IMR-90 (cell line): ENCODE measurements at regions not wholly inside any gene's neighbourhood (a gene's known extent, or its start where the extent isn't known, plus 50 kb on each side); places are given as distances from the start of the nearest gene placed in this dataset.

Experiments
- ATAC-seq: fragments of 200-7000 bp; cut with Tn5 transposase; 2 replicates; pipeline ENCODE4 v1.9.1; 2020; ENCODE audit warnings: low read depth, mild to moderate bottlenecking, moderate library complexity
- BruUV-seq: library from RNA; stranded (reverse); fragments of 400-500 nt; replicated peaks from 2 replicates; lab custom pipeline; 2021; lab: Mats Ljungman, UMichigan
- CTCF ChIA-PET: fragments of 300-600 bp; formaldehyde crosslinking; extraction: SDS; loops from one replicate; lab custom pipeline; 2021; ENCODE audit warnings: antibody characterized with exemption; lab: Yijun Ruan, JAX
- POLR2A ChIA-PET: fragments of 300-600 bp; sonication (Branson Sonifier 250); formaldehyde crosslinking; loops from one replicate; lab custom pipeline; 2022; ENCODE audit warnings: antibody characterized with exemption; ENCODE audit not compliant: unreplicated experiment; lab: Charles Lee
- DNase-seq: peaks from one replicate; pipeline ENCODE4 v3.0.0; 2013
- H2AFZ ChIP-seq: replicated peaks from 2 replicates; pipeline ENCODE3; 2013; ENCODE audit warnings: low read length, mild to moderate bottlenecking; ENCODE audit not compliant: poor library complexity
- H2AK5ac ChIP-seq: 2 replicates; pipeline ENCODE4 v1.6.1; 2013; ENCODE audit warnings: low read depth, low read length, inconsistent platforms
- H2AK9ac ChIP-seq: replicated peaks from 2 replicates; pipeline ENCODE3; 2013; ENCODE audit warnings: mild to moderate bottlenecking, low read depth, low read length, moderate library complexity; ENCODE audit not compliant: poor library complexity
- H2BK120ac ChIP-seq: 2 replicates; pipeline ENCODE4 v1.6.1; 2013; ENCODE audit warnings: low read depth, low read length, inconsistent platforms
- H2BK15ac ChIP-seq: 3 replicates; pipeline ENCODE4 v1.6.1; 2013; ENCODE audit warnings: low read depth, low read length, inconsistent platforms
- H2BK20ac ChIP-seq: 2 replicates; pipeline ENCODE4 v1.6.1; 2013; ENCODE audit warnings: low read depth, mild to moderate bottlenecking, inconsistent platforms, low read length, moderate library complexity
- H2BK5ac ChIP-seq: 2 replicates; pipeline ENCODE4 v1.6.1; 2013; ENCODE audit warnings: mild to moderate bottlenecking, low read depth, low read length, inconsistent platforms; ENCODE audit not compliant: poor library complexity, severe bottlenecking
- H3K14ac ChIP-seq: replicated peaks from 2 replicates; pipeline ENCODE4 v1.6.1; 2013; ENCODE audit warnings: low read depth, low read length, inconsistent platforms
- H3K18ac ChIP-seq: 2 replicates; pipeline ENCODE4 v1.6.1; 2013; ENCODE audit warnings: low read depth, low read length, control low read depth
- H3K23ac ChIP-seq: 2 replicates; pipeline ENCODE4 v1.6.1; 2013; ENCODE audit warnings: low read depth, low read length, inconsistent platforms
- H3K27ac ChIP-seq: 2 replicates; pipeline ENCODE4 v1.5.1; 2013; ENCODE audit warnings: mild to moderate bottlenecking, control low read depth, low read length; ENCODE audit not compliant: insufficient read depth
- H3K27me3 ChIP-seq: 2 replicates; pipeline ENCODE4 v1.6.1; 2013; ENCODE audit warnings: low read length; ENCODE audit not compliant: control insufficient read depth, insufficient read depth
- H3K36me3 ChIP-seq: 2 replicates; pipeline ENCODE4 v1.6.1; 2013; ENCODE audit warnings: low read length, mixed read lengths; ENCODE audit not compliant: control insufficient read depth, insufficient read depth
- H3K4ac ChIP-seq: 2 replicates; pipeline ENCODE4 v1.6.1; 2013; ENCODE audit warnings: low read depth, low read length, inconsistent platforms
- H3K4me1 ChIP-seq: 2 replicates; pipeline ENCODE4 v1.6.1; 2013; ENCODE audit warnings: low read length, mixed read lengths; ENCODE audit not compliant: control insufficient read depth, insufficient read depth
- H3K4me2 ChIP-seq: 2 replicates; pipeline ENCODE4 v1.6.1; 2013; ENCODE audit warnings: low read depth, mild to moderate bottlenecking, control low read depth, low read length, moderate library complexity
- H3K4me3 ChIP-seq: 2 replicates; pipeline ENCODE4 v1.5.1; 2013; ENCODE audit warnings: low read depth, mild to moderate bottlenecking, control low read depth, low read length, moderate library complexity; ENCODE audit not compliant: insufficient read depth
- H3K56ac ChIP-seq: 2 replicates; pipeline ENCODE4 v1.6.1; 2013; ENCODE audit warnings: low read length, inconsistent platforms; ENCODE audit not compliant: insufficient read depth; ENCODE audit errors: extremely low read depth
- H3K79me1 ChIP-seq, 2 experiments: 2 replicates each; pipeline ENCODE4 v1.6.1; 2013; ENCODE audit warnings: low read length in 2 of 2, inconsistent platforms in 1 of 2, low read depth in 1 of 2
- H3K9ac ChIP-seq: 2 replicates; pipeline ENCODE4 v1.6.1; 2013; ENCODE audit warnings: low read depth, low read length, control low read depth
- H3K9me1 ChIP-seq: 2 replicates; pipeline ENCODE4 v1.6.1; 2013; ENCODE audit warnings: low read length, inconsistent platforms; ENCODE audit not compliant: insufficient read depth
- H3K9me3 ChIP-seq: 2 replicates; pipeline ENCODE4 v1.6.1; 2013; ENCODE audit warnings: low read length; ENCODE audit not compliant: control insufficient read depth, insufficient read depth
- H4K20me1 ChIP-seq: 2 replicates; pipeline ENCODE4 v1.6.1; 2013; ENCODE audit warnings: low read length, inconsistent platforms; ENCODE audit not compliant: insufficient read depth
- H4K5ac ChIP-seq: 2 replicates; pipeline ENCODE4 v1.6.1; 2013; ENCODE audit warnings: mild to moderate bottlenecking, low read depth, low read length, control low read depth
- H4K8ac ChIP-seq, 2 experiments: 2 replicates each; pipeline ENCODE4 v1.6.1; 2013; ENCODE audit warnings: low read depth in 2 of 2, low read length in 2 of 2, control low read depth in 1 of 2, inconsistent platforms in 1 of 2
- H4K91ac ChIP-seq: 2 replicates; pipeline ENCODE4 v1.6.1; 2013; ENCODE audit warnings: low read depth, low read length, inconsistent platforms; ENCODE audit not compliant: insufficient read depth
- BHLHE40 ChIP-seq: fragments of 150-350 bp; IDR thresholded peaks from 2 replicates; pipeline ENCODE4 v1.6.1; 2016; ENCODE audit warnings: mild to moderate bottlenecking, low read depth, low read length
- CEBPB ChIP-seq: IDR thresholded peaks from 2 replicates; pipeline ENCODE4 v1.6.1; 2012; ENCODE audit warnings: low read depth, low read length, improper control_type of control experiment
- CHD1 ChIP-seq: IDR thresholded peaks from 2 replicates; pipeline ENCODE4 v1.6.1; 2012; ENCODE audit warnings: low read depth, low read length, improper control_type of control experiment
- ELK1 ChIP-seq: fragments of 150-350 bp; IDR thresholded peaks from 2 replicates; pipeline ENCODE4 v1.6.1; 2016; ENCODE audit warnings: low read depth, mild to moderate bottlenecking, low read length, moderate library complexity, borderline replicate concordance
- FOS ChIP-seq: fragments of 150-350 bp; IDR thresholded peaks from 2 replicates; pipeline ENCODE4 v1.6.1; 2016; ENCODE audit warnings: low read depth, low read length
- MAFK ChIP-seq: IDR thresholded peaks from 2 replicates; pipeline ENCODE4 v1.6.1; 2012; ENCODE audit warnings: low read depth, low read length, improper control_type of control experiment
- MAZ ChIP-seq: IDR thresholded peaks from 2 replicates; pipeline ENCODE4 v1.6.1; 2012; ENCODE audit warnings: low read depth, mild to moderate bottlenecking, low read length, improper control_type of control experiment, moderate library complexity, borderline replicate concordance
- MXI1 ChIP-seq: IDR thresholded peaks from 2 replicates; pipeline ENCODE4 v1.6.1; 2012; ENCODE audit warnings: low read depth, mild to moderate bottlenecking, low read length, moderate library complexity, borderline replicate concordance
- NFE2L2 ChIP-seq: fragments of 150-350 bp; IDR thresholded peaks from 2 replicates; pipeline ENCODE4 v1.6.1; 2016; ENCODE audit warnings: low read depth, mild to moderate bottlenecking, low read length
- POLR2A ChIP-seq: IDR thresholded peaks from 2 replicates; pipeline ENCODE4 v1.6.1; 2012; ENCODE audit warnings: mild to moderate bottlenecking, low read depth, low read length
- RAD21 ChIP-seq: IDR thresholded peaks from 2 replicates; pipeline ENCODE4 v1.6.1; 2012; ENCODE audit warnings: low read length, improper control_type of control experiment
- RCOR1 ChIP-seq: IDR thresholded peaks from 2 replicates; pipeline ENCODE4 v1.6.1; 2012; ENCODE audit warnings: mild to moderate bottlenecking, low read length, improper control_type of control experiment; ENCODE audit not compliant: insufficient replicate concordance
- RFX5 ChIP-seq: IDR thresholded peaks from 2 replicates; pipeline ENCODE4 v1.8.0; 2012; ENCODE audit warnings: low read depth, mild to moderate bottlenecking, low read length, moderate library complexity
- SMC3 ChIP-seq: fragments of 150-350 bp; IDR thresholded peaks from 2 replicates; pipeline ENCODE4 v1.6.1; 2016; ENCODE audit warnings: low read depth, mild to moderate bottlenecking, antibody characterized with exemption, low read length, moderate library complexity
- WGBS, 2 experiments: methylation state at CpG; one replicate each; pipeline versions ENCODE4 v1.1.5 to v1.1.7; 2013; ENCODE audit warnings: missing lambda C conversion rate in 2 of 2; ENCODE audit not compliant: insufficient read length in 1 of 2; ENCODE audit errors: extremely low coverage in 2 of 2; 5-methylcytosine and 5-hydroxymethylcytosine counted together
- dilution Hi-C: fragments of 300-500 bp; cut with HindIII; formaldehyde crosslinking; loops from one replicate; pipeline ENCODE4 v1.14.3; 2018; ENCODE audit warnings: low sequenced_read_pairs; ENCODE audit not compliant: unreplicated experiment
- in situ Hi-C: fragments of 300-500 bp; cut with MboI; formaldehyde crosslinking; loops from 3 replicates; pipeline ENCODE4 v1.14.3; 2019; ENCODE audit warnings: low sequenced_read_pairs, inconsistent platforms, mixed read lengths
- intact Hi-C: fragments of 100-400 bp; cut with micrococcal nuclease; formaldehyde crosslinking; loops from 2 replicates; pipeline ENCODE4 v1.10.0; 2022
- TF ChIP-seq, protein P1 (sequence below): conservative IDR thresholded peaks from 2 replicates; pipeline ENCODE4 v1.5.1; 2012; ENCODE audit warnings: mild to moderate bottlenecking, low read depth, low read length, improper control_type of control experiment
- TF ChIP-seq, protein P2 (sequence below): fragments of 150-350 bp; IDR thresholded peaks from 2 replicates; pipeline ENCODE4 v1.6.1; 2017; ENCODE audit warnings: mild to moderate bottlenecking, antibody characterized with exemption, low read length, low read depth

- Histone ChIP-seq H3K27ac (no peak overlapping the region), H3K79me1 (no peaks in the 10 kb centered on the region), H2AK9ac (no peak overlapping the region), H3K27me3 (no peaks in the 10 kb centered on the region), H3K18ac (no peak overlapping the region), H3K4me2 (no peak overlapping the region), H2BK5ac (no peak overlapping the region), H2AFZ (no peak overlapping the region), H4K5ac (no peak overlapping the region), H2BK120ac (no peak overlapping the region), H2BK20ac (no peak overlapping the region), H3K4me3 (no peak overlapping the region), H4K8ac (no peak overlapping the region), H3K14ac (no peak overlapping the region), H3K4me1 (no peaks in the 10 kb centered on the region), H3K56ac (no peak overlapping the region), H4K91ac (no peak overlapping the region), H3K36me3 (no peaks in the 10 kb centered on the region), H3K4ac (no peak overlapping the region), H4K20me1 (no peaks in the 10 kb centered on the region), H2BK15ac (no peak overlapping the region), H2AK5ac (no peak overlapping the region), H3K9me3 (no peaks in the 10 kb centered on the region), H3K23ac (no peak overlapping the region), H3K9me1 (no peaks in the 10 kb centered on the region), H3K9ac (no peak overlapping the region)
- ChIA-PET POLR2A (no interaction called here), CTCF (no interaction called here)
- no CpG with 5 or more reads among the region's 3 CpGs for WGBS, 2 experiments
- no TSS peak for BruUV-seq
- intact Hi-C loops = no loop called here
- dilution Hi-C loops = no loop called here
- no peak for ATAC-seq
- in situ Hi-C loops = no loop called here
- no peak for DNase-seq
- no peak for TF ChIP-seq BHLHE40
- no peak for TF ChIP-seq CEBPB
- TF ChIP-seq FOS = no peak
- no peak for TF ChIP-seq SMC3
- no peak for TF ChIP-seq RCOR1
- no peak for TF ChIP-seq MAFK
- TF ChIP-seq RAD21 = no peak
- TF ChIP-seq, protein P1, sequence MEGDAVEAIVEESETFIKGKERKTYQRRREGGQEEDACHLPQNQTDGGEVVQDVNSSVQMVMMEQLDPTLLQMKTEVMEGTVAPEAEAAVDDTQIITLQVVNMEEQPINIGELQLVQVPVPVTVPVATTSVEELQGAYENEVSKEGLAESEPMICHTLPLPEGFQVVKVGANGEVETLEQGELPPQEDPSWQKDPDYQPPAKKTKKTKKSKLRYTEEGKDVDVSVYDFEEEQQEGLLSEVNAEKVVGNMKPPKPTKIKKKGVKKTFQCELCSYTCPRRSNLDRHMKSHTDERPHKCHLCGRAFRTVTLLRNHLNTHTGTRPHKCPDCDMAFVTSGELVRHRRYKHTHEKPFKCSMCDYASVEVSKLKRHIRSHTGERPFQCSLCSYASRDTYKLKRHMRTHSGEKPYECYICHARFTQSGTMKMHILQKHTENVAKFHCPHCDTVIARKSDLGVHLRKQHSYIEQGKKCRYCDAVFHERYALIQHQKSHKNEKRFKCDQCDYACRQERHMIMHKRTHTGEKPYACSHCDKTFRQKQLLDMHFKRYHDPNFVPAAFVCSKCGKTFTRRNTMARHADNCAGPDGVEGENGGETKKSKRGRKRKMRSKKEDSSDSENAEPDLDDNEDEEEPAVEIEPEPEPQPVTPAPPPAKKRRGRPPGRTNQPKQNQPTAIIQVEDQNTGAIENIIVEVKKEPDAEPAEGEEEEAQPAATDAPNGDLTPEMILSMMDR = no peak
- no peak for TF ChIP-seq RFX5
- TF ChIP-seq MXI1 = no peak
- no peak for TF ChIP-seq MAZ
- TF ChIP-seq NFE2L2 = no peak
- no peak for TF ChIP-seq ELK1
- TF ChIP-seq, protein P2, sequence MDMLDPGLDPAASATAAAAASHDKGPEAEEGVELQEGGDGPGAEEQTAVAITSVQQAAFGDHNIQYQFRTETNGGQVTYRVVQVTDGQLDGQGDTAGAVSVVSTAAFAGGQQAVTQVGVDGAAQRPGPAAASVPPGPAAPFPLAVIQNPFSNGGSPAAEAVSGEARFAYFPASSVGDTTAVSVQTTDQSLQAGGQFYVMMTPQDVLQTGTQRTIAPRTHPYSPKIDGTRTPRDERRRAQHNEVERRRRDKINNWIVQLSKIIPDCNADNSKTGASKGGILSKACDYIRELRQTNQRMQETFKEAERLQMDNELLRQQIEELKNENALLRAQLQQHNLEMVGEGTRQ = no peak
- no peak for TF ChIP-seq CHD1
- TF ChIP-seq POLR2A = no peak
These were observed 171.9 kb upstream of the MAP3K7 start for GRCh38 chr6:90758741-90759140.
